Activated CD8-positive, alpha-beta T cell treated with anti-CD3 and anti-CD28 coated beads for 36 hours (primary cell): ENCODE measurements at regions not wholly inside any gene's neighbourhood (a gene's known extent, or its start where the extent isn't known, plus 50 kb on each side); places are given as distances from the start of the nearest gene placed in this dataset.

ENCODE experiments used
- ATAC-seq: fragments of 200-7000 bp; cut with Tn5 transposase; one replicate; pipeline ENCODE4 v1.10.0; 2021; ENCODE audit warnings: mild to moderate bottlenecking, moderate library complexity
- CTCF ChIA-PET: fragments of 350-600 bp; sonication (Branson Sonifier 250); formaldehyde crosslinking; loops from one replicate; lab custom pipeline; 2021; ENCODE audit warnings: antibody characterized with exemption; lab: Charles Lee
- POLR2A ChIA-PET: fragments of 350-600 bp; sonication (Branson Sonifier 250); formaldehyde crosslinking; loops from one replicate; lab custom pipeline; 2021; ENCODE audit warnings: antibody characterized with exemption; lab: Charles Lee
- DNase-seq: peaks from one replicate; pipeline ENCODE4 v3.0.0-alpha.2; 2020
- H3K27ac Mint-ChIP-seq: one replicate; pipeline ENCODE4 v1.8.0; 2021; ENCODE audit warnings: mild to moderate bottlenecking, mixed read lengths
- H3K27me3 Mint-ChIP-seq: one replicate; pipeline ENCODE4 v1.8.0; 2021; ENCODE audit warnings: mixed read lengths
- H3K36me3 Mint-ChIP-seq: one replicate; pipeline ENCODE4 v1.8.0; 2021; ENCODE audit warnings: low read depth, mixed read lengths
- H3K4me1 Mint-ChIP-seq: one replicate; pipeline ENCODE4 v1.8.0; 2021; ENCODE audit warnings: low read depth, mixed read lengths
- H3K4me3 Mint-ChIP-seq: one replicate; pipeline ENCODE4 v1.8.0; 2021; ENCODE audit warnings: mild to moderate bottlenecking, moderate library complexity, mixed read lengths
- H3K9me3 Mint-ChIP-seq: one replicate; pipeline ENCODE4 v1.8.0; 2021; ENCODE audit warnings: mixed read lengths
- CTCF ChIP-seq: fragments of 200-600 bp; IDR thresholded peaks from one replicate; pipeline ENCODE4 v1.8.0; 2022; ENCODE audit warnings: antibody characterized with exemption, mild to moderate bottlenecking
- intact Hi-C: fragments of 100-400 bp; cut with micrococcal nuclease; formaldehyde crosslinking; loops from one replicate; pipeline ENCODE4 v1.10.0; 2022

GRCh38 chr4:160318567-160319220 lies 1215.8 kb downstream of the RAPGEF2 start:
- Mint-ChIP-seq H3K9me3 (peaks cover 5% of the 10 kb centered on the region), H3K27me3 (no peaks in the 10 kb centered on the region), H3K4me3 (no peak overlapping the region), H3K27ac (no peak overlapping the region), H3K4me1 (no peaks in the 10 kb centered on the region), H3K36me3 (no peaks in the 10 kb centered on the region)
- DNase-seq (no peak), ATAC-seq (no peak)
- ChIA-PET POLR2A (no interaction called here), CTCF (no interaction called here)
- TF ChIP-seq CTCF, result no peak
- intact Hi-C loops, result no loop called here

- no peak for TF ChIP-seq CTCF
- intact Hi-C loops, result no loop called here
- Mint-ChIP-seq H3K36me3 (no peaks in the 10 kb centered on the region), H3K27ac (no peak overlapping the region), H3K27me3 (no peaks in the 10 kb centered on the region), H3K4me3 (no peak overlapping the region), H3K9me3 (peaks cover 4% of the 10 kb centered on the region), H3K4me1 (no peaks in the 10 kb centered on the region)
- CTCF ChIA-PET, result no interaction called here
- DNase-seq (no peak), ATAC-seq (no peak)
- POLR2A ChIA-PET, result no interaction called here
Observed at GRCh38 chr4:160319221-160319867, 1216.5 kb downstream of the RAPGEF2 start.

GRCh38 chr4:160319868-160320260 lies 1217.0 kb downstream of the RAPGEF2 start:
- CTCF ChIA-PET, result no interaction called here
- peaks cover 3% of the 10 kb centered on the region for H3K9me3 Mint-ChIP-seq
- no peaks in the 10 kb centered on the region for H3K27me3 Mint-ChIP-seq

GRCh38 chr4:160326110-160326509 lies 1223.2 kb downstream of the RAPGEF2 start:
- Mint-ChIP-seq H3K27me3 (no peaks in the 10 kb centered on the region), H3K27ac (no peak overlapping the region), H3K36me3 (no peaks in the 10 kb centered on the region), H3K4me3 (no peak overlapping the region), H3K4me1 (no peaks in the 10 kb centered on the region), H3K9me3 (peaks cover 9% of the 10 kb centered on the region)
- ATAC-seq (no peak), DNase-seq (no peak)
- ChIA-PET CTCF (no interaction called here), POLR2A (no interaction called here)
- TF ChIP-seq CTCF, result no peak
- intact Hi-C loops, result no loop called here

More at GRCh38 chr4:160319868-160320260, 1217.0 kb downstream of the RAPGEF2 start:
- no peak for DNase-seq
- no peak for TF ChIP-seq CTCF
- Mint-ChIP-seq H3K27ac (no peak overlapping the region), H3K4me3 (no peak overlapping the region), H3K4me1 (no peaks in the 10 kb centered on the region), H3K36me3 (no peaks in the 10 kb centered on the region)
- ATAC-seq, result no peak
- intact Hi-C loops, result no loop called here
- POLR2A ChIA-PET, result no interaction called here

GRCh38 chr4:160347197-160347596 lies 1244.3 kb downstream of the RAPGEF2 start:
- POLR2A ChIA-PET, result no interaction called here

More at GRCh38 chr4:160347197-160347596, 1244.3 kb downstream of the RAPGEF2 start:
- CTCF ChIA-PET, result no interaction called here
- intact Hi-C loops, result no loop called here
- no peaks in the 10 kb centered on the region for H3K4me1 Mint-ChIP-seq
- H3K36me3 Mint-ChIP-seq, result no peaks in the 10 kb centered on the region
- no peak for DNase-seq
- H3K9me3 Mint-ChIP-seq, result peaks cover 1% of the 10 kb centered on the region
- H3K27me3 Mint-ChIP-seq, result no peaks in the 10 kb centered on the region
- no peak overlapping the region for H3K4me3 Mint-ChIP-seq
- ATAC-seq, result no peak
- H3K27ac Mint-ChIP-seq, result no peak overlapping the region
- TF ChIP-seq CTCF, result no peak
